Gastrocnemius medialis (tissue), 4 donors: ENCODE measurements at regions not wholly inside any gene's neighbourhood (a gene's known extent, or its start where the extent isn't known, plus 50 kb on each side); places are given as distances from the start of the nearest gene placed in this dataset.

Experiments
- POLR2A ChIP-seq, 2 donors: fragments of 450-650 bp; IDR thresholded peaks; one replicate each; pipeline ENCODE4 v1.6.1; 2017; ENCODE audit warnings: antibody characterized with exemption in 2 of 2, mild to moderate bottlenecking in 2 of 2, moderate library complexity in 2 of 2
- TF ChIP-seq, protein P1 (sequence below), 5 experiments: fragments of 450-650 bp in 3 of 5; fragments of 200-600 bp in 2 of 5; sonication (generic) in 2 of 5; IDR thresholded peaks in 4 of 5; conservative IDR thresholded peaks in 1 of 5; 1 replicate in 4 of 5; 2 replicates in 1 of 5; pipeline ENCODE4 v1.5.1; 2016 to 2019; ENCODE audit warnings: antibody characterized with exemption in 5 of 5, mild to moderate bottlenecking in 3 of 5, moderate library complexity in 3 of 5

- no peak for TF ChIP-seq POLR2A (IDR thresholded peaks at IDR 0.05)
- TF ChIP-seq, protein P1, sequence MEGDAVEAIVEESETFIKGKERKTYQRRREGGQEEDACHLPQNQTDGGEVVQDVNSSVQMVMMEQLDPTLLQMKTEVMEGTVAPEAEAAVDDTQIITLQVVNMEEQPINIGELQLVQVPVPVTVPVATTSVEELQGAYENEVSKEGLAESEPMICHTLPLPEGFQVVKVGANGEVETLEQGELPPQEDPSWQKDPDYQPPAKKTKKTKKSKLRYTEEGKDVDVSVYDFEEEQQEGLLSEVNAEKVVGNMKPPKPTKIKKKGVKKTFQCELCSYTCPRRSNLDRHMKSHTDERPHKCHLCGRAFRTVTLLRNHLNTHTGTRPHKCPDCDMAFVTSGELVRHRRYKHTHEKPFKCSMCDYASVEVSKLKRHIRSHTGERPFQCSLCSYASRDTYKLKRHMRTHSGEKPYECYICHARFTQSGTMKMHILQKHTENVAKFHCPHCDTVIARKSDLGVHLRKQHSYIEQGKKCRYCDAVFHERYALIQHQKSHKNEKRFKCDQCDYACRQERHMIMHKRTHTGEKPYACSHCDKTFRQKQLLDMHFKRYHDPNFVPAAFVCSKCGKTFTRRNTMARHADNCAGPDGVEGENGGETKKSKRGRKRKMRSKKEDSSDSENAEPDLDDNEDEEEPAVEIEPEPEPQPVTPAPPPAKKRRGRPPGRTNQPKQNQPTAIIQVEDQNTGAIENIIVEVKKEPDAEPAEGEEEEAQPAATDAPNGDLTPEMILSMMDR (IDR thresholded peaks at IDR 0.05 in 4 of 5, conservative IDR thresholded peaks at IDR 0.05 in 1 of 5), result no peak
Observed at GRCh38 chr2:239552213-239552926, 151.6 kb upstream of the HDAC4 start.
